ENCODE measurements at regions not wholly inside any gene's neighbourhood (a gene's known extent, or its start where the extent isn't known, plus 50 kb on each side); places are given as distances from the start of the nearest gene placed in this dataset.
"Not testable (repeated sequence)": the region's sequence is repeated elsewhere in the genome, so short reads cannot be mapped to it uniquely, and the experiment has no call there.

DNA sequence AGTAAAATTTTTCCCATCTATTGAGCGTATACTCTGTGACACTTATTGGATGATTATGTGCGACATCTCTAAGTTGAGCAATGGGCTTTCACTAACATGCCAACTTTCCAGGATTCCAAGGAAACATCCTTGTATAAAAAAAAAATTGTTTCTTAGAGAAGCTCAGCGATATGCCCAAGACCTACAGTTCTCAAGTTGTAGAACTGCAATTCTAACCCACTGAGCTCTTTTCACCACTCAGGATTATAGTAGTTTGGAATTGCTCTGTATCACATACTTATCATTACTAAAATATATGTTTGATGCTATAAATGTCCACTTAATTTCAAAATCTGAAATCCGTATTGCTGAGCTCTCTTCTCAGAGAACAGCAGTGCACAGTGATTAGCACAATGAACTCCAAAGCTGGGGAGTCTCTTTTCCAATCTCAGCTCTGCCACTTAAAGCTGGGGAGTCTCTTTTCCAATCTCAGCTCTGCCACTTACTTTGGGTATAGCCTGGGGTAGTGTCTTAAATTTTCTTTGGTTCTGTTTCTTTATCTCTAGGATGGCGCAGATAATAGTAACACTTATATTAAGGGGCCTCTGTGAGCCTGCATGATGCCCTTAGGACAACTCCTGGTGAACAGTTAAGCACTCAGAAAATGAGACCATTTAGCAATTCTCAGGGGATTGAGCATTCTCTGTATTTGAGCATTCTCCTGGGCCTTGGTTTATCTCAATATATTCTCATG is 1722.2 kb upstream of the AGA start:
- H3K79me1 ChIP-seq (ENCODE audit: low read length): no peaks in the 10 kb centered on the region
- H3K56ac ChIP-seq (ENCODE audit: low read length): no peak overlapping the region
- H3K27ac ChIP-seq (ENCODE audit: low read depth, low read length): no peak overlapping the region
- H3K9ac ChIP-seq (ENCODE audit: low read length): no peak overlapping the region
- H3K4ac ChIP-seq (ENCODE audit: low read depth, low read length): no peak overlapping the region
- DNase-seq: no peak
- H4K8ac ChIP-seq (ENCODE audit: low read depth, low read length): no peak overlapping the region
- no peak overlapping the region for H3K4me2 ChIP-seq (ENCODE audit: low read length)
- H2BK120ac ChIP-seq (ENCODE audit: low read depth, low read length): peak overlapping the region; percentile 1
- H3K4me3 ChIP-seq (ENCODE audit: low read length): no peak overlapping the region
- H3K23ac ChIP-seq (ENCODE audit: low read length): no peak overlapping the region
- H3K27me3 ChIP-seq (ENCODE audit: insufficient read depth, low read length, poor library complexity): no peaks in the 10 kb centered on the region
- H3K36me3 ChIP-seq (ENCODE audit: control insufficient read depth, insufficient read depth, low read length): no peaks in the 10 kb centered on the region
- no peak overlapping the region for H2AK5ac ChIP-seq (ENCODE audit: low read length)
- no CpG with 5 or more reads among the region's 5 CpGs for WGBS (ENCODE audit: extremely low coverage, insufficient coverage, low lambda C conversion rate)
- no peak overlapping the region for H2BK15ac ChIP-seq (replicated peaks; ENCODE audit: low read depth)
- H3K79me2 ChIP-seq (ENCODE audit: control insufficient read depth, insufficient read depth, low read length): peaks cover 2% of the 10 kb centered on the region
- H4K5ac ChIP-seq (ENCODE audit: low read length): no peak overlapping the region
- H3K4me1 ChIP-seq (ENCODE audit: control insufficient read depth, low read depth, low read length): peaks cover 2% of the 10 kb centered on the region
- H3K18ac ChIP-seq (ENCODE audit: low read length): peak overlapping the region; percentile 18
- H2BK5ac ChIP-seq (ENCODE audit: low read length): no peak overlapping the region

DNA sequence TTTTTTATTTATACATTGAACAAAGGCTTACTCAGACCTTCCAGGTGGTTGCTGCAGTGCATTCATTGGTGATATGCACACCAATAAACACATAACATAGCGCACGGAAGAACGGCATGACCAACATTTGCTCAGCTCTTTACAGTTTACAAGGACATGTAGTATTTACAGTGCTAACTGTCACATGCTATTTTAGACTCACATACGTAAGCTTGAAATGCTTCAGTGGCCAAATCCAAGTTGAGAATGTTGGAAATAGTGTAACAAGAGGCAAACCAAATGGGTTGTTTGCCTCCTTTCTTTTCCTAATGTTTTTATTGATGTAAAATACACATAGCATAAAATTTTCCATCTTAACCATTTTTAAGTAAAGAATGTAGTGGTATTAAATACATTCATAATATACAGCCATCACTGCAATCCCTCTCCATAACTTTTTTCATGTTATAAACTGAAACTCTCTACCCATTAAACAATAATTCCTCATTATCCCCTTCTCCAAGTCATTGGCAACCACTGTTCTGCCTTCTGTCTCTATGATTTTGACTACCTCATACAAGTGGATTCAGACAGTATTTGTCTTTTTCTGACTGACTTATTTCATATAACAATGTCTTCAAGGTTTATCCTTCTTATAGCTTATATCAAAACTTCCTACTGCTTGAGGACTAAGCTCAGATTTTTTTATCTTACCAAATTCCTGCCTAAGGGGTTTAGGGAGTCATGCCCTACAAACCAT is 1722.9 kb upstream of the AGA start:
- no peak overlapping the region for H3K4me3 ChIP-seq (ENCODE audit: low read length)
- peak overlapping the region; percentile 22 for H3K9ac ChIP-seq (ENCODE audit: low read length)
- no peak overlapping the region for H3K27ac ChIP-seq (ENCODE audit: low read depth, low read length)
- H3K23ac ChIP-seq (ENCODE audit: low read length): no peak overlapping the region
- H3K36me3 ChIP-seq (ENCODE audit: control insufficient read depth, insufficient read depth, low read length): no peaks in the 10 kb centered on the region
- no peaks in the 10 kb centered on the region for H3K79me1 ChIP-seq (ENCODE audit: low read length)
- H3K56ac ChIP-seq (ENCODE audit: low read length): no peak overlapping the region
- H2AK5ac ChIP-seq (ENCODE audit: low read length): peak overlapping the region; percentile 14
- no peak for DNase-seq
- peaks cover 2% of the 10 kb centered on the region for H3K79me2 ChIP-seq (ENCODE audit: control insufficient read depth, insufficient read depth, low read length)
- H3K4ac ChIP-seq (ENCODE audit: low read depth, low read length): no peak overlapping the region
- peak overlapping the region; percentile 1 for H2BK120ac ChIP-seq (ENCODE audit: low read depth, low read length)
- H4K5ac ChIP-seq (ENCODE audit: low read length): no peak overlapping the region
- WGBS (ENCODE audit: extremely low coverage, insufficient coverage, low lambda C conversion rate): no CpG with 5 or more reads among the region's 4 CpGs
- H4K8ac ChIP-seq (ENCODE audit: low read depth, low read length): no peak overlapping the region
- no peak overlapping the region for H2BK15ac ChIP-seq (replicated peaks; ENCODE audit: low read depth)
- H3K4me1 ChIP-seq (ENCODE audit: control insufficient read depth, low read depth, low read length): peaks cover 2% of the 10 kb centered on the region
- no peak overlapping the region for H3K18ac ChIP-seq (ENCODE audit: low read length)
- no peak overlapping the region for H3K4me2 ChIP-seq (ENCODE audit: low read length)
- H2BK5ac ChIP-seq (ENCODE audit: low read length): peak overlapping the region; percentile 39
- no peaks in the 10 kb centered on the region for H3K27me3 ChIP-seq (ENCODE audit: insufficient read depth, low read length, poor library complexity)

DNA sequence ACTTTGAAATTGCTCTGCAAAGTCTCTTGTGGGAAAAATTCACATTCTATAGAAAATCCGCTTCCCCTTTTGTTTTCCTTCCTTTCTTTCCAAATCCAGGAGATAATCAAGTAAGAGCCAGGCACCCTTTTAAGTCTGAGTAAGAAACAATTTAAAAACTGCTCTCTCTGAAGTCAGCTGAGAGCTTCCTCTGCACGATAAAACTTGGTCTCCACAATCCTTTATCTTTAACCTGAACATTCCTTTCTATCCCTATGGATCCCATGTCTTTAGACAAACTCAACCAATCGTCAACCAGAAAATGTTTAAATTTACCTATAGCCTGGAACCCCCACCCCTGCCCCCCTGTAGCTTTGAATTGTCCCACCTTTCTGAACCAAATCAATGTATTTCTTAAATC is 1723.6 kb upstream of the AGA start:
- Histone ChIP-seq H3K4me1 (ENCODE audit: control insufficient read depth, low read depth, low read length) (peaks cover 2% of the 10 kb centered on the region), H3K36me3 (ENCODE audit: control insufficient read depth, insufficient read depth, low read length) (no peaks in the 10 kb centered on the region), H3K27ac (ENCODE audit: low read depth, low read length) (peak overlapping the region; percentile 44), H2BK120ac (ENCODE audit: low read depth, low read length) (no peak overlapping the region), H3K18ac (ENCODE audit: low read length) (peak overlapping the region; percentile 75), H3K23ac (ENCODE audit: low read length) (no peak overlapping the region), H3K79me1 (ENCODE audit: low read length) (no peaks in the 10 kb centered on the region), H4K5ac (ENCODE audit: low read length) (no peak overlapping the region), H2BK15ac (replicated peaks; ENCODE audit: low read depth) (no peak overlapping the region), H3K9ac (ENCODE audit: low read length) (peak overlapping the region; percentile 38), H2AK5ac (ENCODE audit: low read length) (no peak overlapping the region), H3K4me3 (ENCODE audit: low read length) (no peak overlapping the region), H3K4ac (ENCODE audit: low read depth, low read length) (no peak overlapping the region), H3K4me2 (ENCODE audit: low read length) (no peak overlapping the region), H3K27me3 (ENCODE audit: insufficient read depth, low read length, poor library complexity) (no peaks in the 10 kb centered on the region), H3K79me2 (ENCODE audit: control insufficient read depth, insufficient read depth, low read length) (peaks cover 2% of the 10 kb centered on the region), H3K56ac (ENCODE audit: low read length) (peak overlapping the region; percentile 67), H2BK5ac (ENCODE audit: low read length) (no peak overlapping the region), H4K8ac (ENCODE audit: low read depth, low read length) (peak overlapping the region; percentile 28)
- peak; percentile 23 for DNase-seq
- no CpG with 5 or more reads among the region's 3 CpGs for WGBS (ENCODE audit: extremely low coverage, insufficient coverage, low lambda C conversion rate)

DNA sequence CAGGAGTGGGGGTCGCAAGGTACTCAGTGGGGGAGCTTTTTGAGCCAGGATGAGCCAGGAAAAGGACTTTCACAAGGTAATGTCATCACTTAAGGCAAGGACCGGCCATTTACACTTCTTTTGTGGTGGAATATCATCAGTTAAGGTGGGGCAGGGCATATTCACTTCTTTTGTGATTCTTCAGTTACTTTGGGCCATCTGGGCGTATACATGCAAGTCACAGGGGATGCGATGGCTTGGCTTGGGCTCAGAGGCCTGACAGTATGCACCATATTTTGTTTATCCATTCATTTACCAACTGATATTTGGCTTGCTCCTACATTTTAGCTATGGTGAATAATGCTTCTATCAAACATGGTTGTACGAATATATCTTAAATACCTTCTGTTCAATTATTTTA is 1728.1 kb upstream of the AGA start:
- H3K4me3 ChIP-seq (ENCODE audit: low read length); H2AK5ac ChIP-seq (ENCODE audit: low read length); H2BK15ac ChIP-seq (replicated peaks; ENCODE audit: low read depth); H2BK120ac ChIP-seq (ENCODE audit: low read depth, low read length); H3K18ac ChIP-seq (ENCODE audit: low read length); H2BK5ac ChIP-seq (ENCODE audit: low read length); H3K4me1 ChIP-seq (ENCODE audit: control insufficient read depth, low read depth, low read length); H3K27ac ChIP-seq (ENCODE audit: low read depth, low read length); H4K8ac ChIP-seq (ENCODE audit: low read depth, low read length); H3K27me3 ChIP-seq (ENCODE audit: insufficient read depth, low read length, poor library complexity); H3K23ac ChIP-seq (ENCODE audit: low read length); H3K9ac ChIP-seq (ENCODE audit: low read length); H3K79me2 ChIP-seq (ENCODE audit: control insufficient read depth, insufficient read depth, low read length); H3K4me2 ChIP-seq (ENCODE audit: low read length); H3K79me1 ChIP-seq (ENCODE audit: low read length); H3K36me3 ChIP-seq (ENCODE audit: control insufficient read depth, insufficient read depth, low read length); H3K4ac ChIP-seq (ENCODE audit: low read depth, low read length); H4K5ac ChIP-seq (ENCODE audit: low read length): not testable (repeated sequence)
- H3K56ac ChIP-seq (ENCODE audit: low read length): peak overlapping the region; percentile 42
- DNase-seq: peak; percentile 15
- no CpG with 5 or more reads among the region's 5 CpGs for WGBS (ENCODE audit: extremely low coverage, insufficient coverage, low lambda C conversion rate)

DNA sequence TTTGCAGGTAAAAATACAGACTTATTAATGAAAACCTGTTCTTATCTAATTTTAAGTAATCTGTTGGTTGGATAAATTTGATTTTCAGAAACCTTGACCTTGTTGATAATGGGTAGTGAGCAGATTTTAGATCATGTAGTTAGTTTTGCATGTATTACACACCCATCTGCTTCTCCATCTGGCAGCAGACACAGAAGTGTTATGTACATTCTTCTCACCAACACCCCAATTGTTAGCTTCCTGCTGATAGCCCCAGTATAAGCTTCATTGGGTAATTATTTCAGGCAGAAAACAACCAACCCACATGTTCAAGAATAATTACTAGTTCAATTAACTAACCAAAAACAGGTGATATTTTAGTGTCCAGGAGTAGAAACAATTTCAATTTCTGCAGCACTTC is 1740.5 kb upstream of the AGA start:
- Histone ChIP-seq H3K4ac (ENCODE audit: low read depth, low read length) (no peak overlapping the region), H3K79me1 (ENCODE audit: low read length) (no peaks in the 10 kb centered on the region), H2BK15ac (replicated peaks; ENCODE audit: low read depth) (no peak overlapping the region), H3K4me1 (ENCODE audit: control insufficient read depth, low read depth, low read length) (no peaks in the 10 kb centered on the region), H3K9ac (ENCODE audit: low read length) (no peak overlapping the region), H2BK120ac (ENCODE audit: low read depth, low read length) (no peak overlapping the region), H3K79me2 (ENCODE audit: control insufficient read depth, insufficient read depth, low read length) (no peaks in the 10 kb centered on the region), H2AK5ac (ENCODE audit: low read length) (no peak overlapping the region), H3K23ac (ENCODE audit: low read length) (no peak overlapping the region), H3K4me3 (ENCODE audit: low read length) (no peak overlapping the region), H3K56ac (ENCODE audit: low read length) (no peak overlapping the region), H3K36me3 (ENCODE audit: control insufficient read depth, insufficient read depth, low read length) (no peaks in the 10 kb centered on the region), H4K5ac (ENCODE audit: low read length) (no peak overlapping the region), H3K27ac (ENCODE audit: low read depth, low read length) (no peak overlapping the region), H3K27me3 (ENCODE audit: insufficient read depth, low read length, poor library complexity) (no peaks in the 10 kb centered on the region), H3K4me2 (ENCODE audit: low read length) (no peak overlapping the region), H2BK5ac (ENCODE audit: low read length) (no peak overlapping the region), H4K8ac (ENCODE audit: low read depth, low read length) (no peak overlapping the region), H3K18ac (ENCODE audit: low read length) (no peak overlapping the region)
- no peak for DNase-seq

Data from mesendoderm (in vitro differentiated cells).